Astrocyte (in vitro differentiated cells and primary cell): ENCODE measurements at regions not wholly inside any gene's neighbourhood (a gene's known extent, or its start where the extent isn't known, plus 50 kb on each side); places are given as distances from the start of the nearest gene placed in this dataset.
"Not testable (repeated sequence)": the region's sequence is repeated elsewhere in the genome, so short reads cannot be mapped to it uniquely, and the experiment has no call there.

Experiments
- DNase-seq: peaks from one replicate; pipeline ENCODE4 v3.0.0-alpha.2; 2010; ENCODE audit warnings: low read depth
- FAIRE-seq: peaks from 2 replicates; lab custom pipeline; 2011; peaks lifted over from hg19 to GRCh38; lab: Jason Lieb, UNC
- H2AFZ ChIP-seq: 2 replicates; pipeline ENCODE4 v1.6.0; 2012; ENCODE audit warnings: low read depth, low read length, inconsistent platforms
- H3K27ac ChIP-seq: 2 replicates; pipeline ENCODE4 v1.5.1; 2011; ENCODE audit warnings: low read depth, low read length, inconsistent platforms
- H3K27me3 ChIP-seq: 2 replicates; pipeline ENCODE4 v1.6.0; 2011; ENCODE audit warnings: low read length, inconsistent platforms; ENCODE audit not compliant: insufficient read depth
- H3K36me3 ChIP-seq: 2 replicates; pipeline ENCODE4 v1.5.1; 2011; ENCODE audit warnings: low read length, inconsistent platforms; ENCODE audit not compliant: insufficient read depth
- H3K4me1 ChIP-seq: 2 replicates; pipeline ENCODE4 v1.5.1; 2011; ENCODE audit warnings: low read length, inconsistent platforms; ENCODE audit not compliant: insufficient read depth
- H3K4me2 ChIP-seq: 2 replicates; pipeline ENCODE4 v1.6.0; 2012; ENCODE audit warnings: low read length, inconsistent platforms
- H3K4me3 ChIP-seq: 2 replicates; pipeline ENCODE4 v1.5.1; 2011; ENCODE audit warnings: low read depth, mild to moderate bottlenecking, low read length, inconsistent platforms; ENCODE audit not compliant: insufficient read depth
- H3K79me2 ChIP-seq: 2 replicates; pipeline ENCODE4 v1.6.0; 2012; ENCODE audit warnings: mild to moderate bottlenecking, low read length, inconsistent platforms; ENCODE audit not compliant: insufficient read depth
- H3K9ac ChIP-seq: 2 replicates; pipeline ENCODE4 v1.6.0; 2012; ENCODE audit warnings: mild to moderate bottlenecking, low read length, inconsistent platforms
- H3K9me3 ChIP-seq: 2 replicates; pipeline ENCODE4 v1.5.1; 2012; ENCODE audit warnings: low read depth, mild to moderate bottlenecking, low read length, inconsistent platforms; ENCODE audit not compliant: insufficient read depth
- H4K20me1 ChIP-seq: 2 replicates; pipeline ENCODE4 v1.6.0; 2012; ENCODE audit warnings: low read length, inconsistent platforms; ENCODE audit not compliant: insufficient read depth
- H3K27ac Mint-ChIP-seq: one replicate; pipeline ENCODE4 v1.8.0; 2021; ENCODE audit warnings: mild to moderate bottlenecking, mixed read lengths; ENCODE audit not compliant: unreplicated experiment
- H3K27me3 Mint-ChIP-seq: one replicate; pipeline ENCODE4 v1.8.0; 2021; ENCODE audit warnings: low read depth, mixed read lengths; ENCODE audit not compliant: unreplicated experiment
- H3K36me3 Mint-ChIP-seq: one replicate; pipeline ENCODE4 v1.8.0; 2021; ENCODE audit warnings: low read depth, mixed read lengths; ENCODE audit not compliant: unreplicated experiment
- H3K4me1 Mint-ChIP-seq: one replicate; pipeline ENCODE4 v1.8.0; 2021; ENCODE audit warnings: low read depth, mixed read lengths; ENCODE audit not compliant: unreplicated experiment
- H3K4me3 Mint-ChIP-seq: one replicate; pipeline ENCODE4 v1.8.0; 2021; ENCODE audit warnings: mild to moderate bottlenecking, moderate library complexity, mixed read lengths; ENCODE audit not compliant: unreplicated experiment
- H3K9me3 Mint-ChIP-seq: one replicate; pipeline ENCODE4 v1.8.0; 2021; ENCODE audit warnings: mild to moderate bottlenecking, mixed read lengths; ENCODE audit not compliant: unreplicated experiment
- EZH2 ChIP-seq: IDR thresholded peaks from 2 replicates; pipeline ENCODE4 v1.6.1; 2012; ENCODE audit warnings: mild to moderate bottlenecking, low read length, inconsistent platforms; ENCODE audit not compliant: insufficient read depth
- TF ChIP-seq, protein P1 (sequence below): IDR thresholded peaks from 2 replicates; pipeline ENCODE4 v1.5.1; 2011; ENCODE audit warnings: low read depth, mild to moderate bottlenecking, inconsistent platforms, low read length, moderate library complexity; ENCODE audit not compliant: insufficient read depth

DNA sequence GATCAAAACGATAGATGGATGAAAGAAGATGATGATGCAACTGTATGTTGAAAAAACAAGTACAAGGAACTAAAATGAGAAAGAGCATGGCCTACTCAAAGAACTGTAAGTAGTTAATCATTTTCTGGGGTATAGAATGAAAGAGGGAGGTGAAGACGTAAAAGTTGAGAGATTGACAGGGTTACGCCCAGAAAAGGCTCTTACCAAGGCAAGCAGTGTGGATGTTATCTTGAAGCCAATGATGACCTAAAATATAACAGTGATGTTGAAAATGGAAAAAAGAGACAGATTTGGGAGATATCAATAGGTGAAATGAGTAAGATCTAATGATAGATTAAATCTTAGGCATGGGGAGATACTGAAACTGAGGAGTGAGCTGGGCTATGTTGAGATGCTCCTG is 80.4 kb upstream of the GNAQ start:
- Histone ChIP-seq H3K27ac (no peak overlapping the region), H3K9ac (no peak overlapping the region), H3K4me3 (no peak overlapping the region), H3K9me3 (no peaks in the 10 kb centered on the region), H2AFZ (no peak overlapping the region), H4K20me1 (no peaks in the 10 kb centered on the region), H3K4me2 (no peak overlapping the region), H3K79me2 (no peaks in the 10 kb centered on the region), H3K36me3 (no peaks in the 10 kb centered on the region), H3K4me1 (no peaks in the 10 kb centered on the region), H3K27me3 (no peaks in the 10 kb centered on the region)
- Mint-ChIP-seq H3K27me3 (no peaks in the 10 kb centered on the region), H3K4me3 (no peak overlapping the region), H3K27ac (no peak overlapping the region), H3K4me1 (no peaks in the 10 kb centered on the region), H3K9me3 (peaks cover 4% of the 10 kb centered on the region), H3K36me3 (peaks cover 1% of the 10 kb centered on the region)
- FAIRE-seq (no peak), DNase-seq (no peak)
- TF ChIP-seq, protein P1, sequence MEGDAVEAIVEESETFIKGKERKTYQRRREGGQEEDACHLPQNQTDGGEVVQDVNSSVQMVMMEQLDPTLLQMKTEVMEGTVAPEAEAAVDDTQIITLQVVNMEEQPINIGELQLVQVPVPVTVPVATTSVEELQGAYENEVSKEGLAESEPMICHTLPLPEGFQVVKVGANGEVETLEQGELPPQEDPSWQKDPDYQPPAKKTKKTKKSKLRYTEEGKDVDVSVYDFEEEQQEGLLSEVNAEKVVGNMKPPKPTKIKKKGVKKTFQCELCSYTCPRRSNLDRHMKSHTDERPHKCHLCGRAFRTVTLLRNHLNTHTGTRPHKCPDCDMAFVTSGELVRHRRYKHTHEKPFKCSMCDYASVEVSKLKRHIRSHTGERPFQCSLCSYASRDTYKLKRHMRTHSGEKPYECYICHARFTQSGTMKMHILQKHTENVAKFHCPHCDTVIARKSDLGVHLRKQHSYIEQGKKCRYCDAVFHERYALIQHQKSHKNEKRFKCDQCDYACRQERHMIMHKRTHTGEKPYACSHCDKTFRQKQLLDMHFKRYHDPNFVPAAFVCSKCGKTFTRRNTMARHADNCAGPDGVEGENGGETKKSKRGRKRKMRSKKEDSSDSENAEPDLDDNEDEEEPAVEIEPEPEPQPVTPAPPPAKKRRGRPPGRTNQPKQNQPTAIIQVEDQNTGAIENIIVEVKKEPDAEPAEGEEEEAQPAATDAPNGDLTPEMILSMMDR, result no peak
- no peak for TF ChIP-seq EZH2

DNA sequence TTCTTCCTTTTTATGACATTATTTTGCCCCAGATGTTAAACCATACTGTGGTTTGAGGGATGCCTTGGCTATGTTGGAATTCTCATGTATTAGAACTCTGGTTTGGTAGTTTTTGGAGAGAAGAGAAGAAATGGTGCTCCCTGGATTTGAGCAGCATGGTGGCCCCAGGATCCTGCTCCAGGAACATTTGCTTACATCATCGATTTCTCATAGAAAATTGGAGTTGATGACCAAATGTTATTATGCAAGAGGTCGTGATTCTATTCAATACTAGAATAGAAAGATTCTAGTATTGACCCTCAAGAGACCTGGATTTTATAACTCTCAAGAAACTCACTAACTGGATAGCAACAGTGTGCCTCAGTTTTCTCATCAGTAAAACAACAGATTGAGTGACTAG is 77.5 kb upstream of the GNAQ start:
- Mint-ChIP-seq H3K9me3 (peaks cover 4% of the 10 kb centered on the region), H3K4me1 (no peaks in the 10 kb centered on the region), H3K4me3 (no peak overlapping the region), H3K36me3 (peaks cover 1% of the 10 kb centered on the region), H3K27me3 (peaks cover 2% of the 10 kb centered on the region), H3K27ac (no peak overlapping the region)
- TF ChIP-seq EZH2, result no peak
- TF ChIP-seq, protein P1, result no peak
- Histone ChIP-seq H2AFZ (no peak overlapping the region), H3K4me2 (no peak overlapping the region), H3K4me3 (no peak overlapping the region), H3K9me3 (no peaks in the 10 kb centered on the region), H3K27ac (no peak overlapping the region), H3K36me3 (no peaks in the 10 kb centered on the region), H3K4me1 (no peaks in the 10 kb centered on the region), H3K9ac (no peak overlapping the region), H3K79me2 (no peaks in the 10 kb centered on the region), H4K20me1 (no peaks in the 10 kb centered on the region), H3K27me3 (no peaks in the 10 kb centered on the region)
- FAIRE-seq (no peak), DNase-seq (no peak)

DNA sequence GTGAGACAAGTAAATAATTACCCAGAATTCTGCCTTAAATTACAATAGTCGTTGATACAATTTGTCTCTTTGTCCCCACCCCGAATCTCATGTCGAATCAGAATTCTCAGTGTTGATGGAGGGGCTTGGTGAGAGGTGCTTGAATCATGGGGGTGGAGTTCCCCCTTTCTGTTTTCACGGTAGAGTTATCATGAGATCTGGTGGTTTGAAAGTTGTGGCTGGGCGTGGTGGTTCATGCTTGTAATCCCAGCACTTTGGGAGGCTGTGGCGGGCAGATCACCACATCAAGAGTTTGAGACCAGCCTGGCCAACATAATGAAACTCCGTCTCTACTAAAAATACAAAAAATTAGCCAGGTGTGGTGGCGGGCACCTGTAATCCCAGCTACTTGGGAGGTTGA is 75.0 kb upstream of the GNAQ start:
- not testable (repeated sequence) for DNase-seq, H3K9ac ChIP-seq, H2AFZ ChIP-seq, H3K9me3 Mint-ChIP-seq, H3K36me3 ChIP-seq, H3K27me3 Mint-ChIP-seq, H3K4me1 ChIP-seq, H3K27me3 ChIP-seq, H3K36me3 Mint-ChIP-seq, H3K4me1 Mint-ChIP-seq, H3K9me3 ChIP-seq, H3K27ac ChIP-seq, FAIRE-seq, H3K4me3 ChIP-seq, H3K79me2 ChIP-seq, H4K20me1 ChIP-seq, H3K4me3 Mint-ChIP-seq, H3K4me2 ChIP-seq
- peak overlapping the region; percentile 59 for H3K27ac Mint-ChIP-seq
